GM21786 (cell line): ENCODE measurements at regions not wholly inside any gene's neighbourhood (a gene's known extent, or its start where the extent isn't known, plus 50 kb on each side); places are given as distances from the start of the nearest gene placed in this dataset.

Experiments
- ATAC-seq: cut with Tn5 transposase; IDR thresholded peaks from one replicate; pipeline ENCODE4 v1.9.1; 2021; ENCODE audit not compliant: unreplicated experiment

GRCh38 chr5:167965710-167966109 is 325.7 kb upstream of the WWC1 start:
- no peak for ATAC-seq

DNA sequence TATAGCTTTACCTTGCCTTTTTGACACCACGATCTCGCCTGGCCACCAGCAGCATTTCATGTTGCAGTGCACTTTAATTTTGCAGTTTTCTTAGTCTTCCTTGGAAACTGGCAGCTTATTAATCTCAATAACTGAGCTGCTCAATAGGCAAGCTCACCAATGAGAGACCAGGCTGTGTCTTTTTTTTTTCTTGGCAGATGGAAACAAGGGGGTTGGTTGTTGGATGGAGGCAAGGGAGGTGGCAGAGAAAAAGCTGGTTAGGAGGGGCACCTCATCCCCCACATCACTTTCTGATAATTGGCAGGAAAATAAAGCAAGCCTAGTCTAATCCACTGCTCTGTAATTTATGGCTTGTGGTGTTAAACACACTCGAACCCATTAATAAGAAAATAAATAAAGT is 324.5 kb upstream of the WWC1 start:
- ATAC-seq = no peak

DNA sequence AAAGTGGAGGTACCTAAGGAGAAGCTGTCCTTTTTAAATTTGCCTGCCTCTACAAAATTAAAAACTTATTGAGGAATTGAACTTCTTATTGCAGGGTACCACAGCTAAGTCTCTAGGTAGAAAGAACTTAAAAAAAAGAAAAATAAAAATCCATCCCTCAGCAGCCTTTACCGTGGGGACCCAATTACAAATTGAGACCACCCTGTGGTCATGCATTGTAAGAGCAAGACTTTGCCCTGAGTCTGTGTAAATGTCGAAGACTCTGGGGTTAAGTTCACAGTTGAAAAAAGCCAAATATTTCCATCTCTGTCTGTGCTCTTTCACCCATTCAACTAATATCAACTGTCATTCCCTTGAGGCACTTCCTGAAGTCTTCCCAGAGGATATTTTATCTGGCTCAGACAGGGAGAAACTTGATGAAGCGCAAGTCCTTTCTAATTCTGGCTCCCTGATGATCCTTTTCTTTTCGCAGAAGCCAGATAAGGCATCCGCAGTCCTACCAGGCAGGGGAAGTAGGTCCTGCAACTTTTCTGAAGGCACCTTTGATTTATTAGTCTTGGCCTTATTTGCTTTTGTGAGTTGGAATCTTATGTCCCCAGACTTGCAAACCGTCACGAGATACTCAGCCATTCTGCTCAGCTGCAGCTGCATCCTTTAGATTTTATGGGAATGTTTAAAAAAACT is 323.8 kb upstream of the WWC1 start:
- ATAC-seq = no peak

- ATAC-seq = no peak
Measured at GRCh38 chr5:167968837-167969236, 322.6 kb upstream of the WWC1 start.

GRCh38 chr5:167969998-167970397 is 321.4 kb upstream of the WWC1 start:
- no peak for ATAC-seq

DNA sequence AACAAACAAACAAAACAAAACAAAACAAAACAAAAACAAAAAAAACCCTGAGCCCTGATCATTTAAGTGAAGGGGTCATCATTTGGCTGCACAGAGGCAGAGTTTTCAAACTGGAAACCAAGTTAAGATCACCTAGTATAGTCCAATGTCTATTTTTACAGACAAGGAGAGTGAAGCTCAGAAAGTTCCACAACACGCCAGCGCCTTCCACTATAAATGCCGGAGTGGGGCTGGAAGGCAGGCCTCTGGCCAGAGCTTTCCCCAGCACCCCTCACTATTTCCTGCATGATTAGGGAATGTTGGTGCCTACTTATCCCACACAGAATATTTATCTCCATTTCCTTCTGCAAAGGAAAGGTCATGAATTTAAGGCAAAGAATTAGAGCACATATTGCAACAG is 319.7 kb upstream of the WWC1 start:
- no peak for ATAC-seq

GRCh38 chr5:167973126-167973525 is 318.3 kb upstream of the WWC1 start:
- no peak for ATAC-seq

DNA sequence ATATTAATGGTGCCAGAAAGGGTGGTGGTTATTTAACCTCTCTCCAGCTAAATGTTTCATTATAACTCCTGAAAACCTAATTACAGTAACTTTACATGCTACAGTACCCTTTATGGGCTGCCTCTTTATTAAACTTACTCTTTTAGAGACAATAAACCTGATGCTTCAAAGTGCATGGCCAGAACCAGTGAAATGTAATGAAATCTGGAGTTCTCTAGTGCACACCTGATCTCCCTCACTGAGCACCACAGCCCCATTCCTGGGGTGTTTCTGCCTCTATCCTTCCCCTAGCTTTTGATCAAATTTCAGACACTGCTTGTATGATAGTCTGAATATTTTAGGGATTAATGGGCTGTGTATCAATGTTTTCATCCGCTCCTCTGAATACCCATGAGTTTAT is 306.5 kb upstream of the WWC1 start:
- ATAC-seq = no peak

DNA sequence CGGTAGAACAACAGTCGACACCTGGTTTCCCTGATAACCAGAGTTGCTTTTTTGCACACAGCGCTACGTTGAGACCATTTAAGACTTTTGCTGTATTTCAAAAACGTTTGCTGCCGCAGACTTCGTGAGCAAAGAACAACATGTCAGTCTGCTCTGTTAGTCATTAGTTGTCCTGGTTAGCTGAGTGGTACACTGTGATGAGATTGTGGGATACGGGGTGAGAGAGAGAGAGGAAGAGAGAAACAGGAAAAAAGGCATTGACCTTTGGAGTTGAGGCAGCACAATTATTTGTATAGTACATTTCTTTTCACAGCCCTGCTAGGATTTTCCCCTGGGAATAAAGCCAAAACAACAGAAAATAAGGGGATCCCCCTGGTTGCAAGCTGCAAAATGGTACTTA is 306.1 kb upstream of the WWC1 start:
- no peak for ATAC-seq

DNA sequence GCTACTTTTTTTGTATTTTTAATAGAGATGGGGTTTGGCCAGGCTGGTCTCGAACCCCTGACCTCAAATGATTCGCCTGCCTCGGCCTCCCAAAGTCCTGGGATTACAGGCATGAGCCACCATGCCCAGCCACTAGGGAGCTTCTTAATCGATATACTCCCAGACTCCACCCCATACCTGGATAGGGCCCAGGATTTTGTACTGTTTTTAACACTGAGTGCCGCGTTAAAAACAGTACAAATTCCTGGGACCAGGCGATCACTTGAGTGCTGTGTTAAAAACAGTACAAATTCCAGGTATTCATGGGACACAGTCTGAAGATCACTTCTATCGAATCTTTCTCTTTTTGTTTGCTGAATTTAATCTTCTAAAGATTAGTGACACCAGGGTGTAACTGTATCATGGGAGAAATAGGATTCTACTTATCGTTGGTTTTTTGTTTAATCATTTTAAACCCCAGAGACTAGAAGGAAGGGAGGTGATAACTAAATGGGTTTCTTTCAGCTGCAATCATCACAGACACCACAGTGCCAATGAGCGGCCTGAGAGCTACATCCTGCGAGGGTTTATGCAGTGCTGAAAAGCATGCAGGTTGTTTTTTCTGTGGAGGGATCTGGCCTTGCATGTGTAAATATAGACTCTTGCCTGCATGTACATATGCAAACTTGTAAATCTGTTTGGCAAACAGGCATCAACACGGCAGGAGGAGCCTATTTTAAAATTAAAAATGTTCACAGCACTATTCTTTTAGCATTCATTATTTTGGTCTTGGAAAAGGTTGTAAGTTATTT is 303.8 kb upstream of the WWC1 start:
- no peak for ATAC-seq

GRCh38 chr5:167992868-167993267 is 298.6 kb upstream of the WWC1 start:
- ATAC-seq = no peak

- no peak for ATAC-seq
Measured at GRCh38 chr5:167993771-167994170, 297.7 kb upstream of the WWC1 start.

- no peak for ATAC-seq
Measured at GRCh38 chr5:167995844-167996425, 295.5 kb upstream of the WWC1 start.

DNA sequence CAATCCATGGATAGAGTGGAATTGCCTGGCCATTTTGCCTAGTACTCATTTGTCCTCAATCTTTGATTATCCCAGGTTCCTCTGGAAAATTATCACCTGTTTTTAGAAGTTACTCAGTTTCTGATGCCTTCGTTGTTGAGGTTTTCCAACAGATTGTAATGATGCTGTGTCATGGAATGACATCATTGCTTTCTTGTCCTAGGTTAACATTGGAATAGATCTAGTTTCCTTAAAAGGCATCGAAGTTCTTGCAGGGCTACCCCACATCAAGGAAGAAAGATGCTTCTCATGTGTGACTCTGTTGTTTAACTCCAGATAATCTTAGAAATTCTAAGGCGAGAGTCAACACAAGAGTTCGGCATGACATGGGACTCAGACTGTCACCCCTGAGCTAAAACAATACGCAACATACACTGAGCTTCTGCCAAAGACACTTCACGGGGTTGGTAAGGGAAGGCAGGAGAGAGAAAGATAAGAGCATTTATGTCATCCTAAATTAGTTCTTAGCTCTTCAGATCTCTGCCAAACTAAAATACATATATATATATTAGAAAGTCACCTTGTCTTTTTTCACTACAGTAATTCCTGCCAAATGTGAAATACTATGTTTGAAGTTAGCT is 293.2 kb upstream of the WWC1 start:
- ATAC-seq = no peak

DNA sequence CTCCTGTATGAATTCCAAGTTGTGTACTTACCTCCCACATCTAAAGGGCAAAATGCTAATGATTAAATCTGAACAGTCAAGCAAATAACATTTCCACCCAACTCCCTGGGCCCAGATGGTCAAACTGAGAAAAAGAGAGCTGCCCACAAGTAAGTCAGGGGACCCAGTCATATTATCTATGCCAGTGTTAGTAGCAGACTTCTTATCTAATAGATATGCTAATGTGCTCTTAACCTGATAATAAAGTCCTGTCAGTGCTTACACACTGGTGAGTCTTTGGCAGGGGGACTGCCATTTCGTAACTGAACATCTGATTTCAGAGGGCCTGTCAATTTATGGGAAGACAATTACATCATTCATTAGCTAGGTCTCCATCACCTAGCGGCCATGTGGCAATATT is 292.3 kb upstream of the WWC1 start:
- no peak for ATAC-seq

DNA sequence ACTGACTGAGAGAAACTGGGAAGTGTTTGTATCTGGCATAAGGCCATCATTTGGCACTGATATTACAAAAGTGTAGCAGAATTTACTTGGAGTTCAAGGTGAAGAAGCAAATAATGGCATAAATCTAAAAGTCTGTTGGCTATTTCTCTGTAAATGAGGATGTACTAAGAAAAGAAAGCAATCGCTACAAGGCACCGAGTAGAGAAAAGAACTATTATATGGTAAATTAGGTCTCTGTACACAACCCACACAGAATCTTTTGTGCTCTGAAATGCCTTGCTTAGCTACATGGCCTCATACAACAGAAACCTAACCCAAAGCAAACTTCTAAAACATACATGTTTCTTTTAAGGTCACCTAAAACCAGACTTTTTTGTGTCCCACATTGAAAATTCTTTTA is 290.1 kb upstream of the WWC1 start:
- ATAC-seq = no peak

- no peak for ATAC-seq
Measured at GRCh38 chr5:168002116-168002515, 289.3 kb upstream of the WWC1 start.

- no peak for ATAC-seq
Measured at GRCh38 chr5:168005093-168005492, 286.4 kb upstream of the WWC1 start.

DNA sequence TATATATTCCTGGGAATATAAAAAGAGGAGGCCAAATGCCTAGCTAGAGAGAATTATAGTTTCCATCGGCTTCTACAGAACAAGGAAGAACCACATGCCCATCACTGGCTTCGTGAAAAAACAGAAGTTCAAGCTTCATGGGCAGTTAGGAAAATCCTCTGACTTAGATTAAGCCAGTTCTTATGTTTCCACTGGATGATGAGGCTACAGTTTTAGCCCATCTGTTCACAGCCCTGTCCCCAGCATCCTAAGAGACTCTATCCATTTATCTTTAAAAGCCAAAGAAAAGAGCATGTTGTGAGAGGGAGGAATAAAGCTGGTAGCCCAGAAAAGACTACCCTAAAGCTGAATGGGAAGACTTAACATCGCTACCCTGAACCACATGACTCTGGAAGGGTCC is 285.5 kb upstream of the WWC1 start:
- ATAC-seq = no peak

DNA sequence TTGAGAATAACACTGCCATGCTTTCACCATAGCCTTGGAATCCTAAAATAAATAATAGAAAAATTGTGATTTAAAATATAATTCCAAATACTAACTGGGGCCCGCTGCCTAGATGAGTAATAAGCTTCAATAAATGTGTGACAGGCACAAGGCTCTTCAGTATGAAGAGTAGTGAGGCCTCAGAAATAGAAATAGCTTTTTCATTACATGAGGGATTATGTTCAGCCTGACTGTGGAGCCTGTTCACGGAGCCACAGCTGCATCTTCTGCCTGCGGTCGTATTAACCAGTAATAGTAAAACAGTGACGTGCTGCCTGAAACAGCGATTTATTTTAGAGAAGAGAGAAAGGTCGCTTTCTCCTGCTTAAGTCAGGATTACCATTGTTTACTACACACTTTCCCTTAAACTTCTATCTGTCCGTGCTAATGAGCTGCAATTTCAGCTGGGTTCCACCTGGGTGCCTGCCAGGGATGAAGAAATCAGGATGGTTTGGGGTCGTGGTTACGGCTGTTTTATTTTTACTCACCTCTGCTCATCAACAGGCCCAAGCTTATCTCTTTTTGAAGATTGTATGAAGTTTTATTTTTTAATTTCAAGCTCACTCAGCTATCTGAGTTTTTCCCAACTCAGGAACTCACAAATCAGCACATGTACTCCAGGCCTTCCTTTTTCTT is 284.9 kb upstream of the WWC1 start:
- ATAC-seq = no peak

DNA sequence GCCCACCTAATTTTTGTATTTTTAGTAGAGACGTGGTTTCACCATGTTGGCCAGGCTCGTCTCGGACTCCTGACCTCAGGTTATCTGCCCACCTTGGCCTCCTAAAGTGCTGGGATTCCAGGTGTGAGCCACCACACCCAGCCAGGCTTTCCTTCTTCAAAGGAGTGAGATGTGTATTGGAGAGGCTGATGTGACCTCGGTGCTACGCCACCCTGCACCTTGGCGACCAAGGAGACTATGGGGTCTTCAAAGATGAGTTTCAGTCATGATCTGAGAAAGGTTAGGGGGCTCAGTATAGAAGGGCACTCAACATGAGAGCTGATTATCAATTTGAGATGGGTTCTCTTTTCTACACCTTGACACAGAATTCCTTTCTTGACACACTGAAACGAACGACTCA is 284.2 kb upstream of the WWC1 start:
- no peak for ATAC-seq
